HG02610 (cell line): ENCODE measurements at regions not wholly inside any gene's neighbourhood (a gene's known extent, or its start where the extent isn't known, plus 50 kb on each side); places are given as distances from the start of the nearest gene placed in this dataset.

Source experiments
- ATAC-seq: cut with Tn5 transposase; IDR thresholded peaks from one replicate; pipeline ENCODE4 v1.9.1; 2021; ENCODE audit warnings: mild to moderate bottlenecking, moderate library complexity; ENCODE audit not compliant: unreplicated experiment

GRCh38 chr7:21077602-21078001 is 290.9 kb upstream of the SP8 start:
- ATAC-seq: no peak

GRCh38 chr7:21084286-21084685 is 297.6 kb upstream of the SP8 start:
- no peak for ATAC-seq

- no peak for ATAC-seq
Observed at GRCh38 chr7:21086688-21087087, 300.0 kb upstream of the SP8 start.

GRCh38 chr7:21089653-21090052 is 303.0 kb upstream of the SP8 start:
- ATAC-seq: no peak

GRCh38 chr7:21092766-21093702 is 306.3 kb upstream of the SP8 start:
- ATAC-seq: no peak

- no peak for ATAC-seq
Observed at GRCh38 chr7:21094589-21094988, 307.9 kb upstream of the SP8 start.

- ATAC-seq: no peak
Observed at GRCh38 chr7:21099432-21099831, 312.7 kb upstream of the SP8 start.

- ATAC-seq: no peak
Observed at GRCh38 chr7:21099955-21100354, 313.3 kb upstream of the SP8 start.

- ATAC-seq: no peak
Observed at GRCh38 chr7:21101541-21101940, 314.9 kb upstream of the SP8 start.

- ATAC-seq: no peak
Observed at GRCh38 chr7:21103426-21104123, 316.9 kb upstream of the SP8 start.

GRCh38 chr7:21104124-21104500 is 317.4 kb upstream of the SP8 start:
- ATAC-seq: no peak

- no peak for ATAC-seq
Observed at GRCh38 chr7:21106296-21106732, 319.6 kb upstream of the SP8 start.

GRCh38 chr7:21107101-21107500 is 320.4 kb upstream of the SP8 start:
- ATAC-seq: no peak

- ATAC-seq: no peak
Observed at GRCh38 chr7:21108182-21108581, 319.7 kb upstream of the SP4 start.

- ATAC-seq: no peak
Observed at GRCh38 chr7:21113609-21114415, 314.1 kb upstream of the SP4 start.

GRCh38 chr7:21123586-21123985 is 304.3 kb upstream of the SP4 start:
- ATAC-seq: no peak

- no peak for ATAC-seq
Observed at GRCh38 chr7:21125297-21125696, 302.6 kb upstream of the SP4 start.

- no peak for ATAC-seq
Observed at GRCh38 chr7:21128062-21128817, 299.6 kb upstream of the SP4 start.

- no peak for ATAC-seq
Observed at GRCh38 chr7:21131897-21132296, 296.0 kb upstream of the SP4 start.

- ATAC-seq: no peak
Observed at GRCh38 chr7:21134631-21135030, 293.3 kb upstream of the SP4 start.

- no peak for ATAC-seq
Observed at GRCh38 chr7:21135437-21135836, 292.4 kb upstream of the SP4 start.
